GM23248 (cell line): ENCODE measurements at regions not wholly inside any gene's neighbourhood (a gene's known extent, or its start where the extent isn't known, plus 50 kb on each side); places are given as distances from the start of the nearest gene placed in this dataset.

Experiments used
- DNase-seq: peaks from one replicate; pipeline ENCODE4 v3.0.0-alpha.2; 2015
- H2AFZ ChIP-seq: fragments of 200-600 bp; sonication (generic); 2 replicates; pipeline ENCODE4 v1.6.1; 2016; ENCODE audit warnings: antibody characterized with exemption
- H3F3A ChIP-seq: fragments of 200-600 bp; sonication (generic); 2 replicates; pipeline ENCODE4 v1.6.1; 2016; ENCODE audit warnings: mild to moderate bottlenecking, antibody characterized with exemption, mixed run types; ENCODE audit not compliant: insufficient read depth
- H3K27ac ChIP-seq: fragments of 200-600 bp; sonication (generic); 2 replicates; pipeline ENCODE4 v1.5.1; 2016; ENCODE audit warnings: mild to moderate bottlenecking
- H3K27me3 ChIP-seq: fragments of 200-600 bp; sonication (generic); replicated peaks from 2 replicates; pipeline ENCODE4 v1.6.1; 2016; ENCODE audit warnings: mild to moderate bottlenecking; ENCODE audit not compliant: insufficient read depth
- H3K36me3 ChIP-seq: fragments of 200-600 bp; sonication (generic); 2 replicates; pipeline ENCODE4 v1.6.1; 2016; ENCODE audit warnings: low read depth, mild to moderate bottlenecking
- H3K4me1 ChIP-seq: fragments of 200-600 bp; sonication (generic); 2 replicates; pipeline ENCODE4 v1.6.1; 2016; ENCODE audit warnings: mild to moderate bottlenecking; ENCODE audit not compliant: insufficient read depth
- H3K4me2 ChIP-seq: fragments of 200-600 bp; sonication (generic); one replicate; pipeline ENCODE4 v1.6.1; 2016; ENCODE audit warnings: mild to moderate bottlenecking; ENCODE audit not compliant: unreplicated experiment
- H3K4me3 ChIP-seq: fragments of 200-600 bp; sonication (generic); 2 replicates; pipeline ENCODE4 v1.5.1; 2016; ENCODE audit warnings: mild to moderate bottlenecking
- H3K79me2 ChIP-seq: fragments of 200-600 bp; sonication (generic); 2 replicates; pipeline ENCODE4 v1.6.1; 2016; ENCODE audit warnings: mild to moderate bottlenecking; ENCODE audit not compliant: insufficient read depth
- H3K9ac ChIP-seq: fragments of 200-600 bp; sonication (generic); 2 replicates; pipeline ENCODE4 v1.6.1; 2016; ENCODE audit warnings: mild to moderate bottlenecking
- H3K9me2 ChIP-seq: fragments of 200-600 bp; sonication (generic); 2 replicates; pipeline ENCODE4 v1.6.1; 2016; ENCODE audit warnings: mixed run types, mild to moderate bottlenecking, moderate library complexity; ENCODE audit not compliant: insufficient read depth
- H3K9me3 ChIP-seq: fragments of 200-600 bp; sonication (generic); one replicate; pipeline ENCODE4 v1.6.1; 2017; ENCODE audit warnings: low read depth
- H4K20me1 ChIP-seq: fragments of 200-600 bp; sonication (generic); 2 replicates; pipeline ENCODE4 v1.6.0; 2016; ENCODE audit not compliant: insufficient read depth
- EZH2 ChIP-seq: fragments of 200-600 bp; sonication (generic); IDR thresholded peaks from 2 replicates; pipeline ENCODE4 v1.6.1; 2018; ENCODE audit warnings: antibody characterized with exemption, mild to moderate bottlenecking; ENCODE audit not compliant: insufficient read depth, poor library complexity, severe bottlenecking
- EZH2phosphoT487 ChIP-seq: fragments of 200-600 bp; sonication (generic); IDR thresholded peaks from 2 replicates; pipeline ENCODE4 v1.6.1; 2018; ENCODE audit warnings: antibody characterized with exemption, moderate library complexity, mild to moderate bottlenecking, low read depth; ENCODE audit not compliant: insufficient read depth
- WGBS, 2 experiments: methylation state at CpG; one replicate each; pipeline ENCODE4 v1.1.6; 2015 to 2017; ENCODE audit warnings: low lambda C conversion rate in 2 of 2, low coverage in 1 of 2; ENCODE audit errors: missing lambda C conversion rate in 2 of 2; 5-methylcytosine and 5-hydroxymethylcytosine counted together
- in situ Hi-C: fragments of 300-500 bp; cut with MboI; formaldehyde crosslinking; loops from 2 replicates; pipeline ENCODE4 v1.15.0; 2020

GRCh38 chr2:30351116-30351515 is 95.9 kb upstream of the LCLAT1 start:
- no peaks in the 10 kb centered on the region for H4K20me1 ChIP-seq
- DNase-seq: no peak
- no peaks in the 10 kb centered on the region for H3K9me3 ChIP-seq
- in situ Hi-C loops: no loop called here
- H3K4me1 ChIP-seq: peaks cover 17% of the 10 kb centered on the region; the same call in 1 of the 2 replicates
- H3K27ac ChIP-seq: no peak overlapping the region
- 88 to 92% methylated on average over 9 of the region's 9 CpGs for WGBS, 2 experiments
- no peak overlapping the region for H2AFZ ChIP-seq
- no peaks in the 10 kb centered on the region for H3K36me3 ChIP-seq
- no peaks in the 10 kb centered on the region for H3K9me2 ChIP-seq
- H3K27me3 ChIP-seq: no peaks in the 10 kb centered on the region
- H3K79me2 ChIP-seq: no peaks in the 10 kb centered on the region
- TF ChIP-seq EZH2phosphoT487 (no peak), EZH2 (no peak)
- no peaks in the 10 kb centered on the region for H3F3A ChIP-seq
- H3K9ac ChIP-seq: no peak overlapping the region
- H3K4me3 ChIP-seq: no peak overlapping the region
- no peak overlapping the region for H3K4me2 ChIP-seq

GRCh38 chr2:30351949-30352348 is 95.1 kb upstream of the LCLAT1 start:
- no peak overlapping the region for H3K4me2 ChIP-seq
- H3K4me3 ChIP-seq: no peak overlapping the region
- H4K20me1 ChIP-seq: no peaks in the 10 kb centered on the region
- no peak for TF ChIP-seq EZH2
- no peak for TF ChIP-seq EZH2phosphoT487
- in situ Hi-C loops: no loop called here
- H3F3A ChIP-seq: no peaks in the 10 kb centered on the region
- H3K9ac ChIP-seq: no peak overlapping the region
- H3K9me3 ChIP-seq: no peaks in the 10 kb centered on the region
- no peaks in the 10 kb centered on the region for H3K79me2 ChIP-seq
- DNase-seq: no peak
- H2AFZ ChIP-seq: no peak overlapping the region
- no peaks in the 10 kb centered on the region for H3K9me2 ChIP-seq
- H3K27ac ChIP-seq: no peak overlapping the region
- no peaks in the 10 kb centered on the region for H3K36me3 ChIP-seq
- 77 to 88% methylated on average over 2 to 3 of the region's 3 CpGs for WGBS, 2 experiments
- H3K4me1 ChIP-seq: peaks cover 9% of the 10 kb centered on the region; the same call in 1 of the 2 replicates
- H3K27me3 ChIP-seq: no peaks in the 10 kb centered on the region

- no peak overlapping the region for H3K4me3 ChIP-seq
- no peak overlapping the region for H2AFZ ChIP-seq
- H3K27ac ChIP-seq: no peak overlapping the region
- H3K9me3 ChIP-seq: no peaks in the 10 kb centered on the region
- H3F3A ChIP-seq: no peaks in the 10 kb centered on the region
- H3K27me3 ChIP-seq: no peaks in the 10 kb centered on the region
- in situ Hi-C loops: no loop called here
- no peak overlapping the region for H3K9ac ChIP-seq
- peaks cover 8% of the 10 kb centered on the region; the same call in 1 of the 2 replicates for H3K4me1 ChIP-seq
- H3K9me2 ChIP-seq: no peaks in the 10 kb centered on the region
- H4K20me1 ChIP-seq: no peaks in the 10 kb centered on the region
- no peak overlapping the region for H3K4me2 ChIP-seq
- 86 to 100% methylated on average over 2 of the region's 2 CpGs for WGBS, 2 experiments
- no peak for DNase-seq
- H3K79me2 ChIP-seq: no peaks in the 10 kb centered on the region
- H3K36me3 ChIP-seq: no peaks in the 10 kb centered on the region
- no peak for TF ChIP-seq EZH2
- TF ChIP-seq EZH2phosphoT487: no peak
Measured at GRCh38 chr2:30354150-30354549, 92.9 kb upstream of the LCLAT1 start.

- no peaks in the 10 kb centered on the region for H3F3A ChIP-seq
- H3K27ac ChIP-seq: no peak overlapping the region
- H3K9me2 ChIP-seq: no peaks in the 10 kb centered on the region
- no peaks in the 10 kb centered on the region for H3K9me3 ChIP-seq
- in situ Hi-C loops: no loop called here
- TF ChIP-seq EZH2: no peak
- peaks cover 13% of the 10 kb centered on the region for H3K4me1 ChIP-seq
- 82 to 92% methylated on average over 1 of the region's 1 CpG for WGBS, 2 experiments
- H2AFZ ChIP-seq: no peak overlapping the region
- no peaks in the 10 kb centered on the region for H4K20me1 ChIP-seq
- no peak overlapping the region for H3K4me3 ChIP-seq
- H3K27me3 ChIP-seq: no peaks in the 10 kb centered on the region
- H3K79me2 ChIP-seq: no peaks in the 10 kb centered on the region
- peak; percentile 41 for DNase-seq
- no peak overlapping the region for H3K9ac ChIP-seq
- no peaks in the 10 kb centered on the region for H3K36me3 ChIP-seq
- no peak overlapping the region for H3K4me2 ChIP-seq
Measured at GRCh38 chr2:30354621-30355020, 92.4 kb upstream of the LCLAT1 start.

- in situ Hi-C loops: no loop called here
- Histone ChIP-seq H3K79me2 (no peaks in the 10 kb centered on the region), H3K4me1 (peaks cover 19% of the 10 kb centered on the region), H3K36me3 (no peaks in the 10 kb centered on the region), H2AFZ (no peak overlapping the region), H3F3A (no peaks in the 10 kb centered on the region), H3K27me3 (no peaks in the 10 kb centered on the region), H3K9me3 (no peaks in the 10 kb centered on the region), H3K4me2 (no peak overlapping the region), H4K20me1 (no peaks in the 10 kb centered on the region), H3K9me2 (no peaks in the 10 kb centered on the region), H3K9ac (no peak overlapping the region), H3K27ac (no peak overlapping the region), H3K4me3 (no peak overlapping the region)
- WGBS, 2 experiments: 98 to 100% methylated on average over 3 of the region's 3 CpGs
- no peak for DNase-seq
- TF ChIP-seq EZH2 (no peak), EZH2phosphoT487 (no peak)
Measured at GRCh38 chr2:30355306-30355705, 91.7 kb upstream of the LCLAT1 start.
